Ishikawa (cell line): ENCODE measurements at regions not wholly inside any gene's neighbourhood (a gene's known extent, or its start where the extent isn't known, plus 50 kb on each side); places are given as distances from the start of the nearest gene placed in this dataset.

Experiments used
- CEBPB ChIP-seq: IDR thresholded peaks from 2 replicates; pipeline ENCODE4 v1.6.1; 2012
- CREB1 ChIP-seq: IDR thresholded peaks from 2 replicates; pipeline ENCODE4 v1.6.1; 2012; ENCODE audit warnings: low read depth
- EGR1 ChIP-seq: IDR thresholded peaks from 2 replicates; pipeline ENCODE4 v1.6.1; 2012
- EP300 ChIP-seq: IDR thresholded peaks from 2 replicates; pipeline ENCODE4 v1.6.1; 2012; ENCODE audit warnings: borderline replicate concordance
- FOXM1 ChIP-seq: IDR thresholded peaks from 2 replicates; pipeline ENCODE4 v1.6.1; 2012; ENCODE audit warnings: low read depth, borderline replicate concordance
- MAX ChIP-seq: IDR thresholded peaks from 2 replicates; pipeline ENCODE4 v1.6.1; 2012
- NFIC ChIP-seq: IDR thresholded peaks from 2 replicates; pipeline ENCODE4 v1.6.1; 2012
- RAD21 ChIP-seq: IDR thresholded peaks from 2 replicates; pipeline ENCODE4 v1.6.1; 2012; ENCODE audit warnings: low read depth
- REST ChIP-seq: IDR thresholded peaks from 2 replicates; pipeline ENCODE4 v1.6.1; 2012; ENCODE audit warnings: low read depth, mild to moderate bottlenecking
- TAF1 ChIP-seq: IDR thresholded peaks from 2 replicates; pipeline ENCODE4 v1.6.1; 2012; ENCODE audit warnings: low read depth, mild to moderate bottlenecking
- TCF12 ChIP-seq: IDR thresholded peaks from 2 replicates; pipeline ENCODE4 v1.6.1; 2012; ENCODE audit warnings: low read depth
- TEAD4 ChIP-seq: IDR thresholded peaks from 2 replicates; pipeline ENCODE4 v1.6.1; 2012
- USF1 ChIP-seq: IDR thresholded peaks from 2 replicates; pipeline ENCODE4 v1.6.1; 2012
- YY1 ChIP-seq: IDR thresholded peaks from 2 replicates; pipeline ENCODE4 v1.6.1; 2012; ENCODE audit warnings: low read depth
- ZBTB7A ChIP-seq: IDR thresholded peaks from 2 replicates; pipeline ENCODE4 v1.6.1; 2012; ENCODE audit warnings: low read depth

GRCh38 chrX:87376896-87377295 is 140.7 kb upstream of the KLHL4 start:
- TF ChIP-seq EP300 (no peak), CEBPB (no peak), TCF12 (no peak), NFIC (no peak), RAD21 (no peak), CREB1 (no peak), FOXM1 (no peak), ZBTB7A (no peak), YY1 (no peak), TEAD4 (no peak), MAX (no peak), REST (no peak), USF1 (no peak), TAF1 (no peak), EGR1 (no peak)

- TF ChIP-seq CEBPB (no peak), TCF12 (no peak), REST (no peak), EGR1 (no peak)
These were observed 129.2 kb upstream of the KLHL4 start for GRCh38 chrX:87388381-87388780.

GRCh38 chrX:87391742-87392141 is 125.9 kb upstream of the KLHL4 start:
- TF ChIP-seq TEAD4 (no peak), YY1 (no peak), NFIC (no peak)

- TF ChIP-seq MAX, result no peak
- TF ChIP-seq USF1, result no peak
- no peak for TF ChIP-seq TCF12
- no peak for TF ChIP-seq YY1
- TF ChIP-seq NFIC, result no peak
- no peak for TF ChIP-seq TEAD4
- TF ChIP-seq FOXM1, result no peak
These were observed 125.2 kb upstream of the KLHL4 start for GRCh38 chrX:87392369-87392768.

GRCh38 chrX:87397103-87397886 is 120.3 kb upstream of the KLHL4 start:
- TF ChIP-seq CREB1 (no peak), USF1 (no peak)

GRCh38 chrX:87402256-87402655 is 115.3 kb upstream of the KLHL4 start:
- no peak for TF ChIP-seq TEAD4
- TF ChIP-seq TCF12, result no peak
- TF ChIP-seq YY1, result no peak
- TF ChIP-seq NFIC, result no peak

GRCh38 chrX:87403551-87403950 is 114.1 kb upstream of the KLHL4 start:
- TF ChIP-seq USF1, result no peak
- no peak for TF ChIP-seq EP300
- TF ChIP-seq YY1, result no peak
- no peak for TF ChIP-seq FOXM1
- no peak for TF ChIP-seq ZBTB7A
- no peak for TF ChIP-seq MAX
- TF ChIP-seq REST, result no peak
- TF ChIP-seq EGR1, result no peak
- no peak for TF ChIP-seq NFIC
- TF ChIP-seq RAD21, result no peak
- no peak for TF ChIP-seq CREB1
- no peak for TF ChIP-seq TAF1
- no peak for TF ChIP-seq TCF12
- TF ChIP-seq TEAD4, result no peak
